PC-9 (cell line): ENCODE measurements at regions not wholly inside any gene's neighbourhood (a gene's known extent, or its start where the extent isn't known, plus 50 kb on each side); places are given as distances from the start of the nearest gene placed in this dataset.

Source experiments
- CTCF ChIP-seq: fragments of 200-600 bp; sonication (generic); conservative IDR thresholded peaks from 2 replicates; pipeline ENCODE4 v1.6.1; 2017; ENCODE audit warnings: mixed run types, antibody characterized with exemption, mild to moderate bottlenecking, moderate library complexity
- EZH2 ChIP-seq: fragments of 200-600 bp; sonication (generic); IDR thresholded peaks from 2 replicates; pipeline ENCODE4 v1.8.0; 2017; ENCODE audit warnings: antibody characterized with exemption, low read depth

- TF ChIP-seq CTCF (no peak), EZH2 (no peak)
Observed at GRCh38 chr2:212892193-212892592, 259.2 kb downstream of the IKZF2 start.
